ENCODE measurements at regions not wholly inside any gene's neighbourhood (a gene's known extent, or its start where the extent isn't known, plus 50 kb on each side); places are given as distances from the start of the nearest gene placed in this dataset.

DNA sequence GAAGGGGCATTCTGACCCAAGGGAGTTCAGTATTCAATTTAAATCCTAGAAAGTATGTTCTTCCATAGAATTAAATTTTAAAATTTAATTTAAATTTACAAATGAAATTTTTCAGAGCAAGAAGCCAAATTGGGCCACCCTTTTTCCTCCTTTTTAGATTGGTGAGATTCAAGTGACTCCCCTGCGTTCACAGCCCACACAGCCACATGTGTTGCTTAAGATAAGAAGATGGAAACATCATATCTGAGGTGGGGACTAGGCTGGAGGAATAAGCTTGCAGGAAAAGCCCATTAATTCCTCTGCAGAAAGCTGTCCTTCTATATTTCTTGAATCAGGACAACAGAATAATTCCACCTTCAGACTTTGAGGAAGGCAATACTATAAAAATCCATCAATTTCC is 392.7 kb upstream of the ZNF507 start:
- no peak for TF ChIP-seq ZBTB7A (IDR thresholded peaks at IDR 0.05; ENCODE audit: low read depth)
- TF ChIP-seq CEBPB (IDR thresholded peaks at IDR 0.05): no peak

DNA sequence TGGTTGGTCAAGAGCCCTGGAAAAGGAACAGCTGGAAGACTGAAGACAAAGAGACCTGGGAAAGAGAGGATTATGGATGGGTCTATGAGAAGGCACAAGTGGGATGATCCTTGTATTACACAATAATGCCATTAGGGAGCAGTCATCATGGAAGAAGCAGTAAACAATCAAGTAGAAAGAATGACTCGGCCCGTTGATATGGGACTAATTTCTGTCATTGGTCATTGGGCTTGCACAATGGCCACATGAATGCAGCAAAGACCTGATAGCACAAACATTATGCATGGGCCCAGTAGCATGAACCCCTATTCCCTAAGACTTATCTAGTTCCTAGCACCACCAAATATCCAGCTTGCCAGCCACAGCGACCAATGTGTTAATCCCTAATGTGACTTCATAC is 390.3 kb upstream of the ZNF507 start:
- TF ChIP-seq, protein P1, sequence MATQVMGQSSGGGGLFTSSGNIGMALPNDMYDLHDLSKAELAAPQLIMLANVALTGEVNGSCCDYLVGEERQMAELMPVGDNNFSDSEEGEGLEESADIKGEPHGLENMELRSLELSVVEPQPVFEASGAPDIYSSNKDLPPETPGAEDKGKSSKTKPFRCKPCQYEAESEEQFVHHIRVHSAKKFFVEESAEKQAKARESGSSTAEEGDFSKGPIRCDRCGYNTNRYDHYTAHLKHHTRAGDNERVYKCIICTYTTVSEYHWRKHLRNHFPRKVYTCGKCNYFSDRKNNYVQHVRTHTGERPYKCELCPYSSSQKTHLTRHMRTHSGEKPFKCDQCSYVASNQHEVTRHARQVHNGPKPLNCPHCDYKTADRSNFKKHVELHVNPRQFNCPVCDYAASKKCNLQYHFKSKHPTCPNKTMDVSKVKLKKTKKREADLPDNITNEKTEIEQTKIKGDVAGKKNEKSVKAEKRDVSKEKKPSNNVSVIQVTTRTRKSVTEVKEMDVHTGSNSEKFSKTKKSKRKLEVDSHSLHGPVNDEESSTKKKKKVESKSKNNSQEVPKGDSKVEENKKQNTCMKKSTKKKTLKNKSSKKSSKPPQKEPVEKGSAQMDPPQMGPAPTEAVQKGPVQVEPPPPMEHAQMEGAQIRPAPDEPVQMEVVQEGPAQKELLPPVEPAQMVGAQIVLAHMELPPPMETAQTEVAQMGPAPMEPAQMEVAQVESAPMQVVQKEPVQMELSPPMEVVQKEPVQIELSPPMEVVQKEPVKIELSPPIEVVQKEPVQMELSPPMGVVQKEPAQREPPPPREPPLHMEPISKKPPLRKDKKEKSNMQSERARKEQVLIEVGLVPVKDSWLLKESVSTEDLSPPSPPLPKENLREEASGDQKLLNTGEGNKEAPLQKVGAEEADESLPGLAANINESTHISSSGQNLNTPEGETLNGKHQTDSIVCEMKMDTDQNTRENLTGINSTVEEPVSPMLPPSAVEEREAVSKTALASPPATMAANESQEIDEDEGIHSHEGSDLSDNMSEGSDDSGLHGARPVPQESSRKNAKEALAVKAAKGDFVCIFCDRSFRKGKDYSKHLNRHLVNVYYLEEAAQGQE (IDR thresholded peaks at IDR 0.05; ENCODE audit: low read depth): no peak
- TF ChIP-seq NFIC (IDR thresholded peaks at IDR 0.05) (no peak), TCF12 (IDR thresholded peaks at IDR 0.05; ENCODE audit: low read depth) (no peak), YY1 (IDR thresholded peaks at IDR 0.05; ENCODE audit: low read depth) (no peak), CEBPB (IDR thresholded peaks at IDR 0.05) (no peak), EGR1 (IDR thresholded peaks at IDR 0.05) (no peak), ZBTB7A (IDR thresholded peaks at IDR 0.05; ENCODE audit: low read depth) (no peak)

DNA sequence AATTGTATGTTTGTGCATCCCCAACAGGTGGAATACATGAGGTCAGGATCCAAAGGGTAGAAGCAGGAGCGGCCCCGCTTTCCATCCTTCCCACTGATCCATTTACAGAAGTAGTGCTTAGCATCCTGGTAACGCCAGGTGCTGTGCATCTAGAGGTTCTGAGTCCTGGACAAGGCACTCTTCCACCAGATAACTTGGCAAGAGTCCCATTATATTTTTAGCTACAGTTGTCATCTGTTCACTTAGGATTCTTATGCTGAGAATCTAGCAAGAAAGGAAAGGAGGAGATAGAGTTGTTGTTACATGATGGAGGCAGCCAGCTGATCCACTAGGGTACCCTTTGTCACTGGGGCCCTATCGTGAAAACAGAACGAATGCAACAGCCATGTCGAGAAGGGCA is 389.5 kb upstream of the ZNF507 start:
- TF ChIP-seq RAD21 (IDR thresholded peaks at IDR 0.05; ENCODE audit: low read depth) (no peak), YY1 (IDR thresholded peaks at IDR 0.05; ENCODE audit: low read depth) (no peak), EP300 (IDR thresholded peaks at IDR 0.05; ENCODE audit: borderline replicate concordance) (no peak), CEBPB (IDR thresholded peaks at IDR 0.05) (no peak), ZBTB7A (IDR thresholded peaks at IDR 0.05; ENCODE audit: low read depth) (no peak), TAF1 (IDR thresholded peaks at IDR 0.05; ENCODE audit: low read depth) (no peak), NFIC (IDR thresholded peaks at IDR 0.05) (no peak), TCF12 (IDR thresholded peaks at IDR 0.05; ENCODE audit: low read depth) (no peak), CREB1 (IDR thresholded peaks at IDR 0.05; ENCODE audit: low read depth) (no peak), EGR1 (IDR thresholded peaks at IDR 0.05) (no peak), TEAD4 (IDR thresholded peaks at IDR 0.05) (no peak), FOXM1 (IDR thresholded peaks at IDR 0.05; ENCODE audit: borderline replicate concordance, low read depth) (no peak)
- TF ChIP-seq, protein P1 (IDR thresholded peaks at IDR 0.05; ENCODE audit: low read depth): no peak
- TF ChIP-seq, protein P2, sequence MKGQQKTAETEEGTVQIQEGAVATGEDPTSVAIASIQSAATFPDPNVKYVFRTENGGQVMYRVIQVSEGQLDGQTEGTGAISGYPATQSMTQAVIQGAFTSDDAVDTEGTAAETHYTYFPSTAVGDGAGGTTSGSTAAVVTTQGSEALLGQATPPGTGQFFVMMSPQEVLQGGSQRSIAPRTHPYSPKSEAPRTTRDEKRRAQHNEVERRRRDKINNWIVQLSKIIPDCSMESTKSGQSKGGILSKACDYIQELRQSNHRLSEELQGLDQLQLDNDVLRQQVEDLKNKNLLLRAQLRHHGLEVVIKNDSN (IDR thresholded peaks at IDR 0.05): no peak
- TF ChIP-seq, protein P3, sequence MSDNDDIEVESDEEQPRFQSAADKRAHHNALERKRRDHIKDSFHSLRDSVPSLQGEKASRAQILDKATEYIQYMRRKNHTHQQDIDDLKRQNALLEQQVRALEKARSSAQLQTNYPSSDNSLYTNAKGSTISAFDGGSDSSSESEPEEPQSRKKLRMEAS (IDR thresholded peaks at IDR 0.05): no peak

DNA sequence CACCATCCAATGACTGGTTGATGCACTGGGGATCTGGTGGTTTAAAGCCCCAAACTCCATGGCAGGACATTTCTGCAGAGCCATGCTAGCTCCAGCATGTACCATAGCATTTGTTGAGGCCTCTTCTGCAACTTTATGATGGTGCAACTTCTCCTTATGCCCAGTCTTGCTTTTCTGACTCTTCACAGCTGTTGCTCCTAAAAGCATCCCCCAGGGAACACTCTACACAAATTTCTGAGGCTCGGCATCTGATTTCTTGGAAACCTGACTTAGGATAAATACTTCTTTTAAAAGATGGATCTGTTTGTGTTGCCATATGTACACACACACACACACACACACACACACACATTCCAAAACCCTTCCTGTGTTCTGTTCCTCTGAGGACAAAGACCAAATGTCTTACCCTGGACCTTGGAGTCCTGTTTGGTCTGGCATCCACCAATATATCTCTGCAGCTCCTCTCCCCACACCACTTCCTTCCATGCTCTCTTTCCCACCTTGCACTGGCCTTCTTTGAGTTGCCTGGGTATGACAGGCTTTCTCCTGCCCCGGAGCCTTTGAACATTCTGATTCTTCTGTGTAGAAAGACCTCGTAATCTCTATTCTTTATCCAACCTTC is 388.5 kb upstream of the ZNF507 start:
- TF ChIP-seq, protein P1 (IDR thresholded peaks at IDR 0.05; ENCODE audit: low read depth): no peak
- TF ChIP-seq TAF1 (IDR thresholded peaks at IDR 0.05; ENCODE audit: low read depth) (no peak), YY1 (IDR thresholded peaks at IDR 0.05; ENCODE audit: low read depth) (no peak), CEBPB (IDR thresholded peaks at IDR 0.05) (no peak), EGR1 (IDR thresholded peaks at IDR 0.05) (no peak), TEAD4 (IDR thresholded peaks at IDR 0.05) (no peak), EP300 (IDR thresholded peaks at IDR 0.05; ENCODE audit: borderline replicate concordance) (no peak), TCF12 (IDR thresholded peaks at IDR 0.05; ENCODE audit: low read depth) (no peak), NFIC (IDR thresholded peaks at IDR 0.05) (no peak), RAD21 (IDR thresholded peaks at IDR 0.05; ENCODE audit: low read depth) (no peak), FOXM1 (IDR thresholded peaks at IDR 0.05; ENCODE audit: borderline replicate concordance, low read depth) (no peak), ZBTB7A (IDR thresholded peaks at IDR 0.05; ENCODE audit: low read depth) (no peak)
- TF ChIP-seq, protein P3 (IDR thresholded peaks at IDR 0.05): no peak

DNA sequence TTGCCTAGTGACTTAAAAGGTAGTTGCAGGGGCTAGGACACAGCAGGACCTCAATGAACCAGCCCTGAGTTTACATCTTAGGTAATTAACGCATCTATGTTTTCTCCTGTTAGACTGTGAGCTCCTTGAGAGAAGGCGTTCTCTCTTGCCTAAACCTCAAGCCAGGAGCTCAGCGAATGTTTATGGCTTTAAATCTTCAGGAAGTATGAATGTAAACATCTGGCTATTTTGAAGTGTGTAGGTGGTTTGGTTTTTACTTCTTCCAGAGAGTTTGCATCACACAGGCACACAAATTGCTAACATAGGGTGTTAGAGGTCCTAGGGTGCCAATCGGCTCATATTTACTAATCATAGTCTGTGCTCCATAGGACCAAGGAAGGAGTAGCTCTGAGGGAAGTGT is 387.7 kb upstream of the ZNF507 start:
- TF ChIP-seq YY1 (IDR thresholded peaks at IDR 0.05; ENCODE audit: low read depth) (no peak), TEAD4 (IDR thresholded peaks at IDR 0.05) (no peak), TCF12 (IDR thresholded peaks at IDR 0.05; ENCODE audit: low read depth) (no peak), RAD21 (IDR thresholded peaks at IDR 0.05; ENCODE audit: low read depth) (no peak), CEBPB (IDR thresholded peaks at IDR 0.05) (no peak)
- TF ChIP-seq, protein P3 (IDR thresholded peaks at IDR 0.05): no peak
- TF ChIP-seq, protein P1 (IDR thresholded peaks at IDR 0.05; ENCODE audit: low read depth): no peak

All from Ishikawa (cell line).